ENCODE measurements at regions not wholly inside any gene's neighbourhood (a gene's known extent, or its start where the extent isn't known, plus 50 kb on each side); places are given as distances from the start of the nearest gene placed in this dataset.
"Not testable (repeated sequence)": the region's sequence is repeated elsewhere in the genome, so short reads cannot be mapped to it uniquely, and the experiment has no call there.

GRCh38 chr2:128602699-128603101 lies 284.0 kb upstream of the HS6ST1 start:
- DNase-seq, result no peak

GRCh38 chr2:128603411-128603924 lies 284.8 kb upstream of the HS6ST1 start:
- no peak for DNase-seq

- DNase-seq, result no peak
Measured at GRCh38 chr2:128604045-128604444, 285.4 kb upstream of the HS6ST1 start.

- not testable (repeated sequence) for DNase-seq
Measured at GRCh38 chr2:128604581-128604980, 285.9 kb upstream of the HS6ST1 start.

GRCh38 chr2:128605421-128605820 lies 286.8 kb upstream of the HS6ST1 start:
- no peak for DNase-seq

GRCh38 chr2:128605931-128606330 lies 287.3 kb upstream of the HS6ST1 start:
- no peak for DNase-seq

- DNase-seq, result no peak
Measured at GRCh38 chr2:128606837-128607236, 288.2 kb upstream of the HS6ST1 start.

- DNase-seq, result no peak
Measured at GRCh38 chr2:128607440-128607839, 288.8 kb upstream of the HS6ST1 start.

- no peak for DNase-seq
Measured at GRCh38 chr2:128607911-128608506, 289.3 kb upstream of the HS6ST1 start.

GRCh38 chr2:128608921-128609880 lies 290.5 kb upstream of the HS6ST1 start:
- no peak for DNase-seq

GRCh38 chr2:128610496-128610895 lies 291.8 kb upstream of the HS6ST1 start:
- no peak for DNase-seq

- no peak for DNase-seq
Measured at GRCh38 chr2:128611421-128612320, 293.0 kb upstream of the HS6ST1 start.

- no peak for DNase-seq
Measured at GRCh38 chr2:128612628-128613027, 294.0 kb upstream of the HS6ST1 start.

GRCh38 chr2:128613351-128613750 lies 294.7 kb upstream of the HS6ST1 start:
- no peak for DNase-seq

- no peak for DNase-seq
Measured at GRCh38 chr2:128613876-128614275, 295.2 kb upstream of the HS6ST1 start.

GRCh38 chr2:128614907-128615306 lies 296.2 kb upstream of the HS6ST1 start:
- DNase-seq, result not testable (repeated sequence)

- DNase-seq, result no peak
Measured at GRCh38 chr2:128615571-128615970, 296.9 kb upstream of the HS6ST1 start.

GRCh38 chr2:128617029-128617590 lies 298.4 kb upstream of the HS6ST1 start:
- DNase-seq, result no peak

- no peak for DNase-seq
Measured at GRCh38 chr2:128617661-128618060, 299.0 kb upstream of the HS6ST1 start.

- DNase-seq, result no peak
Measured at GRCh38 chr2:128618642-128619041, 300.0 kb upstream of the HS6ST1 start.

- no peak for DNase-seq
Measured at GRCh38 chr2:128619471-128620325, 301.0 kb upstream of the HS6ST1 start.

- DNase-seq, result no peak
Measured at GRCh38 chr2:128621074-128621473, 302.4 kb upstream of the HS6ST1 start.

Data from GDM1 (cell line).